Tibial nerve (tissue), 4 donors: ENCODE measurements at regions not wholly inside any gene's neighbourhood (a gene's known extent, or its start where the extent isn't known, plus 50 kb on each side); places are given as distances from the start of the nearest gene placed in this dataset.

Experiments used
- EP300 ChIP-seq, 2 donors: sonication (generic); formaldehyde crosslinking; IDR thresholded peaks; one replicate each; pipeline ENCODE4 v1.6.1; 2017; ENCODE audit warnings: antibody characterized with exemption in 2 of 2, mild to moderate bottlenecking in 1 of 2
- POLR2A ChIP-seq, 2 donors: fragments of 450-650 bp; IDR thresholded peaks; one replicate each; pipeline ENCODE4 v1.6.1; 2017; ENCODE audit warnings: antibody characterized with exemption in 2 of 2, mild to moderate bottlenecking in 2 of 2, moderate library complexity in 2 of 2
- TF ChIP-seq, protein P1 (sequence below), 5 experiments: fragments of 200-600 bp in 3 of 5; fragments of 450-650 bp in 2 of 5; sonication (generic) in 3 of 5; IDR thresholded peaks; one replicate each; pipeline ENCODE4 v1.5.1; 2016 to 2019; ENCODE audit warnings: antibody characterized with exemption in 5 of 5, mild to moderate bottlenecking in 3 of 5, moderate library complexity in 2 of 5

DNA sequence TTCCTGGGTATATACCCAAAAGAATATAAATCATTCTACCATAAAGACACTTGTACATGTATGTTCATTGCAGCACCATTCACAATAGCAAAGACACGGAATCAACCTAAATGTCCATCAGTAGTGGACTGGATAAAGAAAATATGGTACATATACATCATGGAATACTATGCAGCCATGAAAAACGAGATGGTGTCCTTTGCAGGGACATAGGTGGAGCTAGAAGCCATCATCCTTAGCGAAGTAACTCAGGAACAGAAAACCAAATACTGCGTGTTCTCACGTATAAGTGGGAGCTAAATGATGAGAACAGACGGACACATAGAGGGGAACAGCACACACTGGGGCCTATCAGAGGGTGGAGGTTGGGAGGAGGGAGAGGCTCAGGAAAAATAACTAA, 183.7 kb upstream of the CELF2 start:
- TF ChIP-seq, protein P1, sequence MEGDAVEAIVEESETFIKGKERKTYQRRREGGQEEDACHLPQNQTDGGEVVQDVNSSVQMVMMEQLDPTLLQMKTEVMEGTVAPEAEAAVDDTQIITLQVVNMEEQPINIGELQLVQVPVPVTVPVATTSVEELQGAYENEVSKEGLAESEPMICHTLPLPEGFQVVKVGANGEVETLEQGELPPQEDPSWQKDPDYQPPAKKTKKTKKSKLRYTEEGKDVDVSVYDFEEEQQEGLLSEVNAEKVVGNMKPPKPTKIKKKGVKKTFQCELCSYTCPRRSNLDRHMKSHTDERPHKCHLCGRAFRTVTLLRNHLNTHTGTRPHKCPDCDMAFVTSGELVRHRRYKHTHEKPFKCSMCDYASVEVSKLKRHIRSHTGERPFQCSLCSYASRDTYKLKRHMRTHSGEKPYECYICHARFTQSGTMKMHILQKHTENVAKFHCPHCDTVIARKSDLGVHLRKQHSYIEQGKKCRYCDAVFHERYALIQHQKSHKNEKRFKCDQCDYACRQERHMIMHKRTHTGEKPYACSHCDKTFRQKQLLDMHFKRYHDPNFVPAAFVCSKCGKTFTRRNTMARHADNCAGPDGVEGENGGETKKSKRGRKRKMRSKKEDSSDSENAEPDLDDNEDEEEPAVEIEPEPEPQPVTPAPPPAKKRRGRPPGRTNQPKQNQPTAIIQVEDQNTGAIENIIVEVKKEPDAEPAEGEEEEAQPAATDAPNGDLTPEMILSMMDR (IDR thresholded peaks at IDR 0.05), result no peak
- TF ChIP-seq POLR2A (IDR thresholded peaks at IDR 0.05) (no peak), EP300 (IDR thresholded peaks at IDR 0.05) (no peak)
